Progenitor cell of endocrine pancreas (in vitro differentiated cells): ENCODE measurements at regions not wholly inside any gene's neighbourhood (a gene's known extent, or its start where the extent isn't known, plus 50 kb on each side); places are given as distances from the start of the nearest gene placed in this dataset.

Source experiments
- DNase-seq: peaks from one replicate; pipeline ENCODE4 v3.0.0; 2021; ENCODE audit warnings: low spot score; ENCODE audit not compliant: unreplicated experiment
- H3K27ac Mint-ChIP-seq: 2 replicates; pipeline ENCODE4 v1.8.0; 2021; ENCODE audit warnings: mild to moderate bottlenecking, moderate library complexity, mixed read lengths
- H3K27me3 Mint-ChIP-seq: 2 replicates; pipeline ENCODE4 v1.8.0; 2021; ENCODE audit warnings: mixed read lengths
- H3K36me3 Mint-ChIP-seq: 2 replicates; pipeline ENCODE4 v1.8.0; 2022; ENCODE audit warnings: mixed read lengths; ENCODE audit not compliant: insufficient read depth
- H3K4me1 Mint-ChIP-seq: 2 replicates; pipeline ENCODE4 v1.8.0; 2021; ENCODE audit warnings: low read depth, mixed read lengths
- H3K4me3 Mint-ChIP-seq: 2 replicates; pipeline ENCODE4 v1.8.0; 2021; ENCODE audit warnings: low read depth, mild to moderate bottlenecking, moderate library complexity, mixed read lengths
- H3K9me3 Mint-ChIP-seq: 2 replicates; pipeline ENCODE4 v1.8.0; 2021; ENCODE audit warnings: low read depth, mixed read lengths
- TF ChIP-seq, protein P1 (sequence below): fragments of 200-600 bp; sonication (generic); IDR thresholded peaks from one replicate; pipeline ENCODE4 v1.5.0; 2021; ENCODE audit warnings: antibody characterized with exemption, mild to moderate bottlenecking; ENCODE audit not compliant: unreplicated experiment

DNA sequence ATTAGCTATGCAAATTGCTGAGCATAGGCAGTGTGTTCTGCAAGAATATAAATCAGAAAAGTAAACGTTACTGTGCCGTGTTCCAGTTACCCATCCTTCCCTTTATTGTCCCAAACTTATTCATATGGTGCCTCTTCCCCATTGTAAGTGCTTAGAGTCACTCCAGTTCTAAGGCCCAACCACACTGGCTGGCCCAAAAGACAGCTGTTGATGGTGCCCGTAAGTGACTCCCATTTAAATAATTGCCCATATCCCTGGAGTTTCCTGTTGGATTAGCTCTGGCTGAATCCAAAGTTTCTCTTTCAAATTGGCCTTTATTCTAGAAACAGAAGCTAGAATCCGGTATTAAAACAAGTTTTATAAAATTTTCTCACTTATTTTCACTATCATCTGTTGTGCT lies 400.1 kb upstream of the DDHD1 start:
- H3K36me3 Mint-ChIP-seq = no peaks in the 10 kb centered on the region
- TF ChIP-seq, protein P1, sequence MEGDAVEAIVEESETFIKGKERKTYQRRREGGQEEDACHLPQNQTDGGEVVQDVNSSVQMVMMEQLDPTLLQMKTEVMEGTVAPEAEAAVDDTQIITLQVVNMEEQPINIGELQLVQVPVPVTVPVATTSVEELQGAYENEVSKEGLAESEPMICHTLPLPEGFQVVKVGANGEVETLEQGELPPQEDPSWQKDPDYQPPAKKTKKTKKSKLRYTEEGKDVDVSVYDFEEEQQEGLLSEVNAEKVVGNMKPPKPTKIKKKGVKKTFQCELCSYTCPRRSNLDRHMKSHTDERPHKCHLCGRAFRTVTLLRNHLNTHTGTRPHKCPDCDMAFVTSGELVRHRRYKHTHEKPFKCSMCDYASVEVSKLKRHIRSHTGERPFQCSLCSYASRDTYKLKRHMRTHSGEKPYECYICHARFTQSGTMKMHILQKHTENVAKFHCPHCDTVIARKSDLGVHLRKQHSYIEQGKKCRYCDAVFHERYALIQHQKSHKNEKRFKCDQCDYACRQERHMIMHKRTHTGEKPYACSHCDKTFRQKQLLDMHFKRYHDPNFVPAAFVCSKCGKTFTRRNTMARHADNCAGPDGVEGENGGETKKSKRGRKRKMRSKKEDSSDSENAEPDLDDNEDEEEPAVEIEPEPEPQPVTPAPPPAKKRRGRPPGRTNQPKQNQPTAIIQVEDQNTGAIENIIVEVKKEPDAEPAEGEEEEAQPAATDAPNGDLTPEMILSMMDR = no peak
- no peaks in the 10 kb centered on the region for H3K4me1 Mint-ChIP-seq
- peaks cover 4% of the 10 kb centered on the region for H3K27me3 Mint-ChIP-seq
- no peak overlapping the region for H3K27ac Mint-ChIP-seq
- H3K4me3 Mint-ChIP-seq = no peak overlapping the region
- no peaks in the 10 kb centered on the region for H3K9me3 Mint-ChIP-seq
- no peak for DNase-seq

DNA sequence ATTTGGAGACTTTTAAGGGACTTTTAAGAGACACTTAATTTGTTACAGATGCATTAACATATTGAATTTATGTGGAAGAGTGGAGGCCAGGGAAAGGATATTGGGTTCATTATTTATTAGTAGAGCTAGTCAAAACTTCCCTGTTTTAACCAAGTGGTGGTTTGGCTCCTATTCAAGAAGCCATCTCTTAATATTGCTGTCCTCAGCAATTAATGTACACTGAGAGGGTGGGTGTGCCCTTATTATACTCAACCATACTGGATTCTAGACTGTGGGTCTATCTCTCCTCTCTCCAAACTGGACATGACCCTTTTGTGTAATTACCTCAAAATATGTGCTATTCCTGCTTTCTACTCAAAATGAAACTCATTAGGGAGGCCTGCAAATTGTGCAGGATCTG lies 398.7 kb upstream of the DDHD1 start:
- Mint-ChIP-seq H3K27ac (no peak overlapping the region), H3K4me3 (no peak overlapping the region), H3K4me1 (no peaks in the 10 kb centered on the region), H3K9me3 (no peaks in the 10 kb centered on the region), H3K36me3 (no peaks in the 10 kb centered on the region), H3K27me3 (peaks cover 4% of the 10 kb centered on the region)
- TF ChIP-seq, protein P1 = no peak
- DNase-seq = no peak

DNA sequence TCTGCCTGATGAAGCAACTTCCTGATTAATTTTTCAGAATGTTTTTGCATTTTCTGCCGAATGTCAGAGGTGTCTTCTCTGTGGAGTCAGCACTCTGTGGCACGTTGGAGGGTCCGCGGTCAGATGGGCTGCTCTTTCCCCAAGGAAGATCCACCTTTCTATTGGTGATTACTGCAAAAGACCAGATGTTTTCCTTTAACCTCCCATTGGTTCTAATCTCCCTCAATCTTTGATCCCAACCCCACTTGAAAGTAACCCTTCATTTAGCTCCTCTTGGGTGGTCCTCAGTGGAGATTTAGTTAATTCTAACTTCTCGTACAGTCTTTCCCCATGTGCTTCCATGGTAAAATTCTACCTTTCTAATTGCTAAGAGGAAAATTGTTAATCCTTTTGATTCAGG lies 397.7 kb upstream of the DDHD1 start:
- no peak for DNase-seq
- no peak overlapping the region for H3K27ac Mint-ChIP-seq

DNA sequence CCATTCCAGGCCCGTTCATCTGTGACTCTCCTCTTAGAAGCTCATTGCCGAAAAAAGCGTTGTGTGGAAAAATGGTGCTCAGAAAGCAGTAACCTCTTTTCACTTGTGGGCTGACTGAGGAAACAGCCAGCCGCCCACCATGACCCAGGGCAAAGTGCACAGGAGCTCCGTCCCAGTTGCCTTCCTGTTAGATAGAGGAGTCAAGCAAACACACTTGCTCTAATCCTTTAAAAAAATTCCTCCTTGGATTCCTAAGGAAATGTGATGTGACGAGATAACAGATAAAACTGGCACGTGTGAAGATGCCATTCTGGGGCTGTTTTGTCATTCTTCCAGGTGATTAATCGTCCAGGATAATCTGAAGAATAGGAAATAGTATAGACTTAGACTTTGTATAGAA lies 396.8 kb upstream of the DDHD1 start:
- Mint-ChIP-seq H3K27ac (no peak overlapping the region), H3K4me1 (no peaks in the 10 kb centered on the region), H3K9me3 (no peaks in the 10 kb centered on the region), H3K4me3 (no peak overlapping the region), H3K27me3 (peaks cover 7% of the 10 kb centered on the region), H3K36me3 (no peaks in the 10 kb centered on the region)
- TF ChIP-seq, protein P1 = no peak
- no peak for DNase-seq

More for the DNA sequence above, 397.7 kb upstream of the DDHD1 start:
- Mint-ChIP-seq H3K36me3 (no peaks in the 10 kb centered on the region), H3K9me3 (no peaks in the 10 kb centered on the region), H3K4me3 (no peak overlapping the region), H3K27me3 (peaks cover 4% of the 10 kb centered on the region), H3K4me1 (no peaks in the 10 kb centered on the region)
- TF ChIP-seq, protein P1 = no peak

DNA sequence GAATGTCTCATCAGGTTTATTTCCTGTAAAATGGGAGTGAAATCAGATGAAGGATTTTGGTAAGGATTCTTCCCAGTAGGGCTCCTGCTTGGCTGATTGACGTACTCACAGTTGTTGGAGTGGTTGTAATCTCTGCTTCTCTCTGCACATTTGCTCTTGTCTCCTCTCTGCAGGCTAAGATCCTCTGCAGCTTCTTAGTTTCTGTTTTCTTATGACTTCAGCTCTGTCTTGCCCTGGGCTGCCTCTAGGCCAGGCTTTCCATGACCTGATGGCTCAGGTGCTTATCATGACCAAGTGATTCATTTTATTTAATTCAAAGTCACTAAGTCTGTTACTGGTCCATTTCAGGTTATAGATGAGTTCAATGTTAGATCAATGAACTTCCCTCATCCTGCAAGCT lies 394.5 kb upstream of the DDHD1 start:
- no peak overlapping the region for H3K4me3 Mint-ChIP-seq
- peaks cover 3% of the 10 kb centered on the region for H3K4me1 Mint-ChIP-seq
- no peaks in the 10 kb centered on the region for H3K9me3 Mint-ChIP-seq
- no peaks in the 10 kb centered on the region for H3K36me3 Mint-ChIP-seq
- no peak overlapping the region for H3K27ac Mint-ChIP-seq
- no peak for DNase-seq
- H3K27me3 Mint-ChIP-seq = peaks cover 7% of the 10 kb centered on the region
- TF ChIP-seq, protein P1 = no peak

DNA sequence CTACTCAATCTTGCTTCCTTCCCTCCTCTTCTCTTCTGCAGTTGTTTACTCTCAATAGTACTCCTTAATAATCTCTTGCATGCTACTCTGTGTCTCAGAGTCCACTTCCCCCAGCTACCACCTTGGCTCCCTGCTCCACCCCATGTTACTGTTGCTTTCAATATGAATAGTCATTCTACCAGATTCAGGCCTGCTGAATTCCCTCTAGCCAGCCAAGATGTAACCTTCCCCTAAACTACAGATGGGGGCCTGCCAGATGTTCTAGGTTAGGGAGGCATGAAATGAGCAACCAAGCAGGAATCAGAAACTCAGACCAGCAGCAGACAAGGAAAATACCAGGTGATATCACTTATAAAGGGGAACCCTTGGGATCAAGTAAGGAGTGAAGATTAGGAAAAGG lies 392.1 kb upstream of the DDHD1 start:
- H3K27me3 Mint-ChIP-seq = peaks cover 3% of the 10 kb centered on the region
- H3K36me3 Mint-ChIP-seq = no peaks in the 10 kb centered on the region
- no peak overlapping the region for H3K4me3 Mint-ChIP-seq
- peaks cover 3% of the 10 kb centered on the region for H3K4me1 Mint-ChIP-seq
- TF ChIP-seq, protein P1 = no peak
- no peaks in the 10 kb centered on the region for H3K9me3 Mint-ChIP-seq
- no peak overlapping the region for H3K27ac Mint-ChIP-seq
- no peak for DNase-seq
